ENCODE measurements at regions not wholly inside any gene's neighbourhood (a gene's known extent, or its start where the extent isn't known, plus 50 kb on each side); places are given as distances from the start of the nearest gene placed in this dataset.

GRCh38 chr4:62131049-62131448, 930.9 kb downstream of the ADGRL3 start:
- Mint-ChIP-seq H3K27ac (no peak overlapping the region), H3K4me1 (peaks cover 19% of the 10 kb centered on the region), H3K4me3 (no peak overlapping the region), H3K36me3 (ENCODE audit: low read depth) (peaks cover 15% of the 10 kb centered on the region), H3K27me3 (ENCODE audit: insufficient read depth, low read depth, poor library complexity) (peaks cover 2% of the 10 kb centered on the region), H3K9me3 (peaks cover 11% of the 10 kb centered on the region; the same call in 2 of the 3 replicates)
- H3K27ac ChIP-seq (ENCODE audit: low read depth) = no peak overlapping the region
- no peak overlapping the region for H2AFZ ChIP-seq
- DNase-seq (ENCODE audit: low spot score) (no peak), ATAC-seq (no peak)
- H3K4me2 ChIP-seq = no peak overlapping the region
- H3K9me2 ChIP-seq (ENCODE audit: insufficient read depth) = no peaks in the 10 kb centered on the region
- no peaks in the 10 kb centered on the region for H3K27me3 ChIP-seq (ENCODE audit: insufficient read depth)
- no peaks in the 10 kb centered on the region for H4K20me1 ChIP-seq (replicated peaks; ENCODE audit: insufficient read depth)
- no peak overlapping the region for H3K4me3 ChIP-seq
- H3K4me1 ChIP-seq (ENCODE audit: insufficient read depth) = peaks cover 18% of the 10 kb centered on the region
- no peaks in the 10 kb centered on the region for H3K36me3 ChIP-seq (ENCODE audit: insufficient read depth)
- TF ChIP-seq REST (IDR thresholded peaks at IDR 0.05; ENCODE audit: unreplicated experiment) (no peak), EZH2 (IDR thresholded peaks at IDR 0.05; ENCODE audit: low read depth, unreplicated experiment) (no peak)
- H3F3A ChIP-seq (replicated peaks; ENCODE audit: low read depth) = no peaks in the 10 kb centered on the region
- no peaks in the 10 kb centered on the region for H3K79me2 ChIP-seq (replicated peaks; ENCODE audit: insufficient read depth)

- Mint-ChIP-seq H3K4me1 (peaks cover 16% of the 10 kb centered on the region), H3K27ac (no peak overlapping the region), H3K4me3 (no peak overlapping the region), H3K9me3 (peaks cover 11% of the 10 kb centered on the region; the same call in 2 of the 3 replicates), H3K27me3 (ENCODE audit: insufficient read depth, low read depth, poor library complexity) (peaks cover 2% of the 10 kb centered on the region), H3K36me3 (ENCODE audit: low read depth) (peaks cover 15% of the 10 kb centered on the region)
- Histone ChIP-seq H3K27ac (ENCODE audit: low read depth) (no peak overlapping the region), H3K27me3 (ENCODE audit: insufficient read depth) (no peaks in the 10 kb centered on the region), H3K4me1 (ENCODE audit: insufficient read depth) (peaks cover 14% of the 10 kb centered on the region), H3K4me2 (no peak overlapping the region), H3K9me2 (ENCODE audit: insufficient read depth) (no peaks in the 10 kb centered on the region), H2AFZ (0 out of 2 replicates have a peak overlapping the region, but pooled peaks have one; percentile 66), H3K79me2 (replicated peaks; ENCODE audit: insufficient read depth) (no peaks in the 10 kb centered on the region), H3K36me3 (ENCODE audit: insufficient read depth) (no peaks in the 10 kb centered on the region), H4K20me1 (replicated peaks; ENCODE audit: insufficient read depth) (no peaks in the 10 kb centered on the region), H3F3A (replicated peaks; ENCODE audit: low read depth) (no peaks in the 10 kb centered on the region), H3K4me3 (no peak overlapping the region)
- ATAC-seq (no peak), DNase-seq (ENCODE audit: low spot score) (no peak)
- TF ChIP-seq ETS1 (IDR thresholded peaks at IDR 0.05) (no peak), EZH2 (IDR thresholded peaks at IDR 0.05; ENCODE audit: low read depth, unreplicated experiment) (no peak), JUNB (IDR thresholded peaks at IDR 0.05; ENCODE audit: unreplicated experiment) (no peak), POLR2AphosphoS5 (IDR thresholded peaks at IDR 0.05; ENCODE audit: low read depth) (no peak), ZNF331 (CRISPR knock-in tag; IDR thresholded peaks at IDR 0.05; ENCODE audit: low read depth) (no peak), REST (IDR thresholded peaks at IDR 0.05; ENCODE audit: unreplicated experiment) (no peak), CREB1 (CRISPR knock-in tag; IDR thresholded peaks at IDR 0.05; ENCODE audit: low read depth) (no peak), CTCF (conservative IDR thresholded peaks at IDR 0.05; ENCODE audit: low read depth in 2 of 2) (no peak), STAT1 (IDR thresholded peaks at IDR 0.05; ENCODE audit: unreplicated experiment) (no peak), NANOG (IDR thresholded peaks at IDR 0.05; ENCODE audit: borderline replicate concordance) (no peak), ZNF114 (CRISPR knock-in tag; IDR thresholded peaks at IDR 0.05) (no peak)
Measured at GRCh38 chr4:62130637-62131036, 930.5 kb downstream of the ADGRL3 start.
